Keratinocyte (primary cell): ENCODE measurements at regions not wholly inside any gene's neighbourhood (a gene's known extent, or its start where the extent isn't known, plus 50 kb on each side); places are given as distances from the start of the nearest gene placed in this dataset.

Experiments used
- DNase-seq: peaks from one replicate; pipeline ENCODE4 v3.0.0-alpha.2; 2011; ENCODE audit warnings: low read depth, missing footprints, low spot score
- FAIRE-seq: peaks from 2 replicates; lab custom pipeline; 2011; peaks lifted over from hg19 to GRCh38; lab: Jason Lieb, UNC
- H2AFZ ChIP-seq: 2 replicates; pipeline ENCODE4 v1.6.0; 2012; ENCODE audit warnings: low read length, control low read depth, inconsistent platforms; ENCODE audit not compliant: control insufficient read depth
- H3K27ac ChIP-seq: 2 replicates; pipeline ENCODE4 v1.5.1; 2011; ENCODE audit warnings: low read length; ENCODE audit not compliant: control insufficient read depth, insufficient read depth
- H3K27me3 ChIP-seq: 3 replicates; pipeline ENCODE4 v1.6.0; 2011; ENCODE audit warnings: low read length; ENCODE audit not compliant: control insufficient read depth, insufficient read depth; ENCODE audit errors: extremely low read depth
- H3K36me3 ChIP-seq, 2 experiments: 2 replicates in 1 of 2; 3 replicates in 1 of 2; pipeline ENCODE4 v1.5.1; 2011; ENCODE audit warnings: low read length in 2 of 2, mild to moderate bottlenecking in 1 of 2; ENCODE audit not compliant: control insufficient read depth in 2 of 2, insufficient read depth in 2 of 2; ENCODE audit errors: extremely low read depth in 1 of 2
- H3K4me1 ChIP-seq: 3 replicates; pipeline ENCODE4 v1.5.1; 2011; ENCODE audit warnings: low read length; ENCODE audit not compliant: control insufficient read depth, insufficient read depth; ENCODE audit errors: extremely low read depth
- H3K4me2 ChIP-seq: 3 replicates; pipeline ENCODE4 v1.6.0; 2011; ENCODE audit warnings: low read depth, low read length; ENCODE audit not compliant: control insufficient read depth, insufficient read depth; ENCODE audit errors: extremely low read depth
- H3K4me3 ChIP-seq, 3 experiments: fragments of 200-600 bp in 1 of 3; sonication (generic) in 1 of 3; 2 replicates in 2 of 3; 3 replicates in 1 of 3; pipeline ENCODE4 v1.5.1; 2011 to 2016; ENCODE audit warnings: low read length in 3 of 3, mild to moderate bottlenecking in 3 of 3, control low read depth in 2 of 3, inconsistent platforms in 1 of 3, low read depth in 1 of 3, mixed read lengths in 1 of 3, mixed run types in 1 of 3, moderate library complexity in 1 of 3; ENCODE audit not compliant: control insufficient read depth in 2 of 3, insufficient read depth in 2 of 3; ENCODE audit errors: extremely low read depth in 1 of 3
- H3K79me2 ChIP-seq: 2 replicates; pipeline ENCODE4 v1.6.0; 2012; ENCODE audit warnings: low read length; ENCODE audit not compliant: control insufficient read depth, insufficient read depth
- H3K9ac ChIP-seq: 3 replicates; pipeline ENCODE4 v1.6.0; 2011; ENCODE audit warnings: low read length; ENCODE audit not compliant: control insufficient read depth, insufficient read depth; ENCODE audit errors: extremely low read depth
- H3K9me1 ChIP-seq: 3 replicates; pipeline ENCODE4 v1.6.0; 2011; ENCODE audit warnings: low read length; ENCODE audit not compliant: control insufficient read depth, insufficient read depth; ENCODE audit errors: extremely low read depth
- H3K9me3 ChIP-seq: 2 replicates; pipeline ENCODE4 v1.5.1; 2012; ENCODE audit warnings: low read depth, low read length; ENCODE audit not compliant: control insufficient read depth
- H4K20me1 ChIP-seq: 3 replicates; pipeline ENCODE4 v1.6.0; 2011; ENCODE audit warnings: low read length; ENCODE audit not compliant: control insufficient read depth, insufficient read depth; ENCODE audit errors: extremely low read depth
- EZH2 ChIP-seq: IDR thresholded peaks from one replicate; pipeline ENCODE4 v1.6.1; 2012; ENCODE audit warnings: inconsistent platforms, mild to moderate bottlenecking, low read length, moderate library complexity
- dilution Hi-C: fragments of 300-500 bp; cut with MboI; formaldehyde crosslinking; loops from one replicate; pipeline ENCODE4 v1.7.0; 2020; ENCODE audit warnings: low sequenced_read_pairs; ENCODE audit not compliant: extremely low pct_ligation_motif_present
- TF ChIP-seq, protein P1 (sequence below), 3 experiments: IDR thresholded peaks in 1 of 3; conservative IDR thresholded peaks in 1 of 3; optimal IDR thresholded peaks in 1 of 3; 2 replicates in 2 of 3; 3 replicates in 1 of 3; pipeline versions ENCODE3 to v1.5.1; 2011; ENCODE audit warnings: low read length in 3 of 3, mild to moderate bottlenecking in 3 of 3, moderate library complexity in 2 of 3, control low read depth in 1 of 3, inconsistent platforms in 1 of 3; ENCODE audit not compliant: insufficient read depth in 2 of 3; ENCODE audit errors: extremely low read depth in 1 of 3

DNA sequence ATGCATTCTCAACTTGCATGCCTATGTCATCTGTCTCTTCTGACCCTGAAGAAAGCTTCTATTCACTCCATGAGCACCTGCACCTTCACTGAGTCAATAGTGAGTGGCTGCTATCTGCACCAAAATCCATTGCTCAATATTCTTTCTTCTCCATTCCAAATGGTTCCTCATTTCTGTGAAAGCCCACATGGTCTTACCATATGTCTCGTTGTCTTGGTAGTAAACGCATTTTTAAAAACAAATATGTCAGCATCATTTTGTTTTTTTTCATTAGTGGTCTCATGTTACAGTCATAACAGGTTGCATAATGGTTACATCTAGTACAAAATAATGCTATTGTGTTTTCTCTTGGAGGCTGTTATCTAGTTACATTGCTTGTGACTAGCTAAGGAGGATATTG lies 106.9 kb upstream of the CPM start:
- Histone ChIP-seq H4K20me1 (no peaks in the 10 kb centered on the region), H2AFZ (no peak overlapping the region), H3K9me3 (no peaks in the 10 kb centered on the region), H3K4me2 (no peak overlapping the region), H3K9ac (no peak overlapping the region), H3K4me3 (no peak overlapping the region), H3K27ac (no peak overlapping the region), H3K27me3 (no peaks in the 10 kb centered on the region), H3K4me1 (peaks cover 3% of the 10 kb centered on the region), H3K9me1 (no peaks in the 10 kb centered on the region), H3K79me2 (no peaks in the 10 kb centered on the region), H3K36me3 (no peaks in the 10 kb centered on the region)
- no peak for DNase-seq
- dilution Hi-C loops: no loop called here
- TF ChIP-seq EZH2: no peak
- TF ChIP-seq, protein P1, sequence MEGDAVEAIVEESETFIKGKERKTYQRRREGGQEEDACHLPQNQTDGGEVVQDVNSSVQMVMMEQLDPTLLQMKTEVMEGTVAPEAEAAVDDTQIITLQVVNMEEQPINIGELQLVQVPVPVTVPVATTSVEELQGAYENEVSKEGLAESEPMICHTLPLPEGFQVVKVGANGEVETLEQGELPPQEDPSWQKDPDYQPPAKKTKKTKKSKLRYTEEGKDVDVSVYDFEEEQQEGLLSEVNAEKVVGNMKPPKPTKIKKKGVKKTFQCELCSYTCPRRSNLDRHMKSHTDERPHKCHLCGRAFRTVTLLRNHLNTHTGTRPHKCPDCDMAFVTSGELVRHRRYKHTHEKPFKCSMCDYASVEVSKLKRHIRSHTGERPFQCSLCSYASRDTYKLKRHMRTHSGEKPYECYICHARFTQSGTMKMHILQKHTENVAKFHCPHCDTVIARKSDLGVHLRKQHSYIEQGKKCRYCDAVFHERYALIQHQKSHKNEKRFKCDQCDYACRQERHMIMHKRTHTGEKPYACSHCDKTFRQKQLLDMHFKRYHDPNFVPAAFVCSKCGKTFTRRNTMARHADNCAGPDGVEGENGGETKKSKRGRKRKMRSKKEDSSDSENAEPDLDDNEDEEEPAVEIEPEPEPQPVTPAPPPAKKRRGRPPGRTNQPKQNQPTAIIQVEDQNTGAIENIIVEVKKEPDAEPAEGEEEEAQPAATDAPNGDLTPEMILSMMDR (optimal IDR thresholded peaks at IDR 0.05 in 1 of 3, IDR thresholded peaks at IDR 0.05 in 1 of 3, conservative IDR thresholded peaks at IDR 0.05 in 1 of 3; ENCODE audit: extremely low read depth in 1 of 3, insufficient read depth in 2 of 3, low read length in 3 of 3): no peak
- FAIRE-seq: no peak

DNA sequence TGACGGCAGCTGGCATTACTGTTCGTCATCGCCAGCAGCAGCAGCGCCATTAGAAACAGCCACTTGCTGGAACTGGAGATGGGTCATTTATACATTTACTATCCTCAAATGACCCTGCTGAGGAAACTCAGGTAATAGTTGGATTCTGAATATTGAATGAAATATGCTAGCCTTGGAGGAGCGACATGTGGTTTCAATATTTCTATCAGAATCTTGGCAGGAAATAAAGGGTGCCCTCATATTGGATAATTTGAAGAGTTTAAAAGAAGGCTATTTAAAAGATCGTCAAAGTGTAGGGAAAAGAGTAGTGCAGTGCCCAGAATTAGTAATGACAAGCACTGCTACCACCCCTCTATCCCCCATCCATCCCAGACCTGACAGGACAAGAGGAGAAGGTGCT lies 109.6 kb upstream of the CPM start:
- Histone ChIP-seq H3K27ac (no peak overlapping the region), H3K4me1 (peaks cover 5% of the 10 kb centered on the region), H3K9me3 (no peaks in the 10 kb centered on the region), H2AFZ (no peak overlapping the region), H4K20me1 (no peaks in the 10 kb centered on the region), H3K4me3 (no peak overlapping the region), H3K4me2 (no peak overlapping the region), H3K9ac (no peak overlapping the region), H3K79me2 (no peaks in the 10 kb centered on the region), H3K9me1 (no peaks in the 10 kb centered on the region), H3K27me3 (no peaks in the 10 kb centered on the region), H3K36me3 (no peaks in the 10 kb centered on the region)
- no peak for DNase-seq
- dilution Hi-C loops: no loop called here
- TF ChIP-seq EZH2: no peak
- TF ChIP-seq, protein P1 (optimal IDR thresholded peaks at IDR 0.05 in 1 of 3, IDR thresholded peaks at IDR 0.05 in 1 of 3, conservative IDR thresholded peaks at IDR 0.05 in 1 of 3; ENCODE audit: extremely low read depth in 1 of 3, insufficient read depth in 2 of 3, low read length in 3 of 3): no peak
- FAIRE-seq: no peak
